Breast epithelium (tissue), 4 donors: ENCODE measurements at regions not wholly inside any gene's neighbourhood (a gene's known extent, or its start where the extent isn't known, plus 50 kb on each side); places are given as distances from the start of the nearest gene placed in this dataset.

ENCODE experiments used
- DNase-seq, 2 donors: peaks; one replicate each; pipeline ENCODE4 v3.0.0-alpha.2; 2019; ENCODE audit warnings: low spot score in 2 of 2
- H3K27ac ChIP-seq, 2 donors: fragments of 200-600 bp; sonication (generic) in 1 of 2; one replicate each; pipeline ENCODE4 v1.5.1; 2016 to 2019; ENCODE audit warnings: mild to moderate bottlenecking in 1 of 2
- H3K27me3 ChIP-seq, 2 donors: fragments of 200-600 bp; sonication (generic) in 1 of 2; one replicate each; pipeline versions ENCODE4 v1.5.1 to v1.6.0; 2017 to 2019; ENCODE audit warnings: control low read depth in 1 of 2, mild to moderate bottlenecking in 1 of 2
- H3K36me3 ChIP-seq: fragments of 200-600 bp; one replicate; pipeline ENCODE4 v1.5.1; 2019
- H3K4me1 ChIP-seq, 2 donors: fragments of 200-600 bp; sonication (generic); one replicate each; pipeline ENCODE4 v1.5.1; 2016 to 2019; ENCODE audit warnings: control low read depth in 1 of 2
- H3K4me3 ChIP-seq, 3 donors: fragments of 200-600 bp; sonication (generic); 1 replicate in 2 of 3; 2 replicates in 1 of 3; pipeline ENCODE4 v1.5.1; 2016 to 2019; ENCODE audit warnings: mild to moderate bottlenecking in 3 of 3, moderate library complexity in 2 of 3
- H3K9me3 ChIP-seq, 2 donors: fragments of 200-600 bp; sonication (generic) in 1 of 2; one replicate each; pipeline ENCODE4 v1.5.1; 2016 to 2019; ENCODE audit warnings: control low read depth in 1 of 2
- POLR2A ChIP-seq: fragments of 450-650 bp; IDR thresholded peaks from one replicate; pipeline ENCODE4 v1.6.1; 2016; ENCODE audit warnings: antibody characterized with exemption, mild to moderate bottlenecking, moderate library complexity
- POLR2AphosphoS5 ChIP-seq, 3 donors: sonication (generic); formaldehyde crosslinking; IDR thresholded peaks; one replicate each; pipeline ENCODE4 v1.6.1; 2017; ENCODE audit warnings: antibody characterized with exemption in 3 of 3
- intact Hi-C: fragments of 100-400 bp; cut with DNase I; formaldehyde crosslinking; loops from one replicate; pipeline ENCODE4 v1.15.1; 2023; ENCODE audit warnings: low total_unique reads
- TF ChIP-seq, protein P1 (sequence below), 3 donors: fragments of 450-650 bp; IDR thresholded peaks; one replicate each; pipeline ENCODE4 v1.5.1; 2016 to 2017; ENCODE audit warnings: antibody characterized with exemption in 3 of 3, mild to moderate bottlenecking in 3 of 3, moderate library complexity in 3 of 3

- no peaks in the 10 kb centered on the region for H3K9me3 ChIP-seq
- no peak for DNase-seq
- intact Hi-C loops: no loop called here
- no peak overlapping the region for H3K4me3 ChIP-seq
- H3K27ac ChIP-seq: no peak overlapping the region
- H3K4me1 ChIP-seq: no peaks in the 10 kb centered on the region
- TF ChIP-seq, protein P1, sequence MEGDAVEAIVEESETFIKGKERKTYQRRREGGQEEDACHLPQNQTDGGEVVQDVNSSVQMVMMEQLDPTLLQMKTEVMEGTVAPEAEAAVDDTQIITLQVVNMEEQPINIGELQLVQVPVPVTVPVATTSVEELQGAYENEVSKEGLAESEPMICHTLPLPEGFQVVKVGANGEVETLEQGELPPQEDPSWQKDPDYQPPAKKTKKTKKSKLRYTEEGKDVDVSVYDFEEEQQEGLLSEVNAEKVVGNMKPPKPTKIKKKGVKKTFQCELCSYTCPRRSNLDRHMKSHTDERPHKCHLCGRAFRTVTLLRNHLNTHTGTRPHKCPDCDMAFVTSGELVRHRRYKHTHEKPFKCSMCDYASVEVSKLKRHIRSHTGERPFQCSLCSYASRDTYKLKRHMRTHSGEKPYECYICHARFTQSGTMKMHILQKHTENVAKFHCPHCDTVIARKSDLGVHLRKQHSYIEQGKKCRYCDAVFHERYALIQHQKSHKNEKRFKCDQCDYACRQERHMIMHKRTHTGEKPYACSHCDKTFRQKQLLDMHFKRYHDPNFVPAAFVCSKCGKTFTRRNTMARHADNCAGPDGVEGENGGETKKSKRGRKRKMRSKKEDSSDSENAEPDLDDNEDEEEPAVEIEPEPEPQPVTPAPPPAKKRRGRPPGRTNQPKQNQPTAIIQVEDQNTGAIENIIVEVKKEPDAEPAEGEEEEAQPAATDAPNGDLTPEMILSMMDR (IDR thresholded peaks at IDR 0.05): no peak
- TF ChIP-seq POLR2A (no peak), POLR2AphosphoS5 (IDR thresholded peaks at IDR 0.05) (no peak)
- no peaks in the 10 kb centered on the region for H3K36me3 ChIP-seq
- H3K27me3 ChIP-seq: no peaks in the 10 kb centered on the region
Measured at GRCh38 chr1:103997631-103998030, 247.9 kb downstream of the AMY1C start.

- intact Hi-C loops: no loop called here
- H3K4me1 ChIP-seq: no peaks in the 10 kb centered on the region
- no peak for DNase-seq
Measured at GRCh38 chr1:104018922-104019674, 269.4 kb downstream of the AMY1C start.

DNA sequence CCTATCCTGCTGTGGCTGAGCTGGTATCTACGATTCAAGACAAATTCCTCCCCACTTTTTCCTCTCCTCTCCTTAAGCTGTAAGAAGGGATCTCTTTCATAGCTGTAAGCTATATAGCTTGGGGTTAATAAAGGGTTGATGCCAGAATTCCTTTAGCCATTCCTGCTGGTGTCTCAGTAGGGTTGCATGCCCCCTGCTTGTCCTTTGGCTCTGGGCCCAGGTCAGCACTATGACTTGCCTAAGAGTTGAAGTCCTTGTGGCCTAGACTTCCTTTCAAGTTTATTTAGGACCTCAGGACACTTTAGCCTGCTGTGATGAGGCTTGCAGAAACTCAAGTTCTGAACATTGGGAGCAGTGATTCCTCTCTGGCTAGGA is 270.0 kb downstream of the AMY1C start:
- intact Hi-C loops: no loop called here
- Histone ChIP-seq H3K4me3 (no peak overlapping the region), H3K9me3 (no peaks in the 10 kb centered on the region), H3K27ac (no peak overlapping the region), H3K36me3 (no peaks in the 10 kb centered on the region), H3K27me3 (no peaks in the 10 kb centered on the region), H3K4me1 (no peaks in the 10 kb centered on the region)
- DNase-seq: no peak
- no peak for TF ChIP-seq POLR2A

More at GRCh38 chr1:104018922-104019674, 269.4 kb downstream of the AMY1C start:
- Histone ChIP-seq H3K27ac (no peak overlapping the region), H3K36me3 (no peaks in the 10 kb centered on the region), H3K27me3 (no peaks in the 10 kb centered on the region), H3K9me3 (no peaks in the 10 kb centered on the region), H3K4me3 (no peak overlapping the region)
- TF ChIP-seq, protein P1 (IDR thresholded peaks at IDR 0.05): no peak
- no peak for TF ChIP-seq POLR2A
- no peak for TF ChIP-seq POLR2AphosphoS5 (IDR thresholded peaks at IDR 0.05)

DNA sequence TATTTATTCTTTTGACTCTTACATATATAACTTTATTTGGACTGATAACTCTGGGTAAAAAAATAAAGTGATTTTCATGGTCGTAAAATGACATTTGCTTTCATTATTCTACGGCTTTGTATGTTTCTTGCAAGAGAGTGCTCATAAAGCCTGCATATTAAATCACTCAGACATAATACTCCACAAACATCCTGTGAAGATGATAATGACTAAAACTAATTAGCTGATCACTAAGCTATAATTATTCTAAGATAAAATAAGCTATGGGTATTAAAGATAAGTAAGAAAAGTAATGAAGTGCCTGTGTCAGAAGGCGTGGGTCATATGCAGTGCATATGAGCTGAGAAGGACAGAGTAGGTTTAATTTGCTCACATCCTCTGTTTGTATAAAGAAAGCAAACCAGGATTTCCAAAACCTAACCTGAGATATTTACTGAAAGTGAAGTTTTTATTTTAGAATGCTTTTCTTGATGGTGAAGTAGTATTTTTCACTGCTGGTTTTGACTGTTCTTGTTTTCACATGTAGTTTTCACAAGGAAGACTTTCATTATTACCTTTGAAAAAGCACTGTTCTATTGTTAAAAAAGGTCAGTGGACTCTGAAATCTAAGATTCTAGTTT is 278.8 kb downstream of the AMY1C start:
- no peaks in the 10 kb centered on the region for H3K36me3 ChIP-seq
- H3K4me1 ChIP-seq: no peaks in the 10 kb centered on the region
- no peaks in the 10 kb centered on the region for H3K9me3 ChIP-seq
- intact Hi-C loops: no loop called here
- DNase-seq: no peak
- no peaks in the 10 kb centered on the region for H3K27me3 ChIP-seq
- no peak overlapping the region for H3K27ac ChIP-seq
- no peak overlapping the region for H3K4me3 ChIP-seq
- TF ChIP-seq POLR2A (no peak), POLR2AphosphoS5 (IDR thresholded peaks at IDR 0.05) (no peak)
- TF ChIP-seq, protein P1 (IDR thresholded peaks at IDR 0.05): no peak

- TF ChIP-seq, protein P1 (IDR thresholded peaks at IDR 0.05): no peak
- no peak for TF ChIP-seq POLR2AphosphoS5 (IDR thresholded peaks at IDR 0.05)
- TF ChIP-seq POLR2A: no peak
- Histone ChIP-seq H3K27ac (no peak overlapping the region), H3K4me1 (no peaks in the 10 kb centered on the region), H3K27me3 (no peaks in the 10 kb centered on the region), H3K36me3 (no peaks in the 10 kb centered on the region), H3K4me3 (no peak overlapping the region), H3K9me3 (no peaks in the 10 kb centered on the region)
- DNase-seq: no peak
- intact Hi-C loops: no loop called here
Measured at GRCh38 chr1:104029456-104029970, 279.8 kb downstream of the AMY1C start.
